Esophagus squamous epithelium (tissue), 4 donors: ENCODE measurements at regions not wholly inside any gene's neighbourhood (a gene's known extent, or its start where the extent isn't known, plus 50 kb on each side); places are given as distances from the start of the nearest gene placed in this dataset.

Experiments
- CTCF ChIP-seq, 6 experiments: fragments of 450-650 bp in 4 of 6; fragments of 200-600 bp in 2 of 6; sonication (generic) in 2 of 6; IDR thresholded peaks; one replicate each; pipeline ENCODE4 v1.5.1; 2016 to 2019; ENCODE audit warnings: antibody characterized with exemption in 6 of 6, mild to moderate bottlenecking in 4 of 6, moderate library complexity in 4 of 6
- POLR2A ChIP-seq, 4 donors: fragments of 450-650 bp; IDR thresholded peaks; one replicate each; pipeline ENCODE4 v1.6.1; 2017; ENCODE audit warnings: antibody characterized with exemption in 4 of 4, mild to moderate bottlenecking in 4 of 4, moderate library complexity in 3 of 4

DNA sequence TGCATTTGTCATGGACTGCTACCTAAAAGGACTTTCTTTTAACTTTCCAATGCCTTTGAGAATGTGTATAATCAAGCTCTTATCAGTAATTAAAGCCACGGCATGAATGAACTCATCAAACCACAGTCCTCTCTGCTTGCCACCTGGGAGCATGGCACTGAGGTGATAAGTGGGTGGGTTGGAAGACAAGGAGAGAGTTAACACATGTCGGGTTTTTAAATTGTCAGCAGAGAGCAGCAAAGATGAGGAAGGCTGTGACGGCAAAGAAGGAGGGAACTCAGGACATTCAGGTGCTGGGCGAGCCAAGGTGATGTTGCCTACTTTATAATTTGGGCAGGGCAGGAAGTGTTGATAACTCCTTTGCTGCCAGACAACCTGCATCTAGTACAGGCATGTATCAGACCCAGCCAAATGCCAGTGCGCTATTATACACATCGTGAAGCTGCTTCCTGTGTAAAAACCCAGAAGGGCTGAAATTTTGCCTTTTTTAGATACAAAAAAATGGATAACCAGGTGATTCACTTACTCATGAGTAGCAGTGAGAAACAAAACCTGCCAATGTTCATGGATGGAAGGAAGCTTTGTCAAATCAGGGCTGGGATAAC, 269.1 kb downstream of the KIF4B start:
- TF ChIP-seq CTCF (IDR thresholded peaks at IDR 0.05) (no peak), POLR2A (IDR thresholded peaks at IDR 0.05) (no peak)
